ENCODE measurements at regions not wholly inside any gene's neighbourhood (a gene's known extent, or its start where the extent isn't known, plus 50 kb on each side); places are given as distances from the start of the nearest gene placed in this dataset.

DNA sequence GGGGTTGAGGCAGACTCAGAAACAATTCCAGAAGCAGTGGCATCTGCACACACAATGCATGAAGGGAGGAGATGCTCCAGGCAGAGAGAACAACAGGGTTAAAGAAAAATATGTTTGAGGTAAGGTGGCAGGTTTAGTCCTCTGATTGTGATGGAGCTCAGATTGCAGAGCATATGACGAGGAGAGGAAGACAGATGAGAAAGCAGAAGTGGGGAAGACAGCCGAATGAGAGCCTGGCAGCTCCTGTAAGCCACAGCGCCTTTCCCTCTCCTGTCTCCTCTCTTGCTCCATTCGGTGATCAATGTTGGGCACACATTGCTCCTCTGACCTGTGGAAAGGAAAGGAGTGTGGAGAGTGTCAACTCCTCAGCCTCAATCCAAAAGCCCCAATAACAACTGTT is 372.2 kb downstream of the GXYLT1 start:
- H3K9me3 ChIP-seq (ENCODE audit: control insufficient read depth, insufficient read depth, low read length): no peaks in the 10 kb centered on the region
- no peak overlapping the region for H3K27ac ChIP-seq (ENCODE audit: low read depth, low read length)
- no peaks in the 10 kb centered on the region for H3K4me1 ChIP-seq (ENCODE audit: control insufficient read depth, insufficient read depth, low read length)
- no peaks in the 10 kb centered on the region for H3K27me3 ChIP-seq (ENCODE audit: control insufficient read depth, insufficient read depth, low read length)
- DNase-seq (ENCODE audit: low read depth in 4 of 6, low spot score in 6 of 6): no peak
- 76% methylated on average over 2 of the region's 4 CpGs for WGBS (ENCODE audit: insufficient coverage)
- no peak overlapping the region for H3K4me3 ChIP-seq (ENCODE audit: low read depth, low read length)
- H3K36me3 ChIP-seq (ENCODE audit: control insufficient read depth, insufficient read depth, low read length): no peaks in the 10 kb centered on the region

DNA sequence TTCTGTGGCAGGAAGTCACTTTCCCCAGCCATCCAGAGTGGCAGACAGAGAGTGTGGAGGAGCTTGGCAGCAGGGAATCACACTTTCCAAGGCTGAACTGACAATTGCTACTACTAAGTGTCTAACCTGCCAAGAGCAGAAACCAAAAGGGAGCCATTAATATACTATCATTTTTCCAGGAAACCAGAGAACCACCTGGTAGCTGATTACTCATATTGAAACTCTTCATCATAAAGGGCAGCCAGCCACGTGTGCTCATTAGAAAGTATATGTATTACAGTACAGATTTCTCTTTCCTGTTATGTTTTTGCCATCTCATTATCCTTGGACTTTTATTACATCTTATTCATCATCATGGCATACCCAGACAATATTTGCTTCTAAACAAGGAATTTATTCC is 374.9 kb downstream of the GXYLT1 start:
- H3K27ac ChIP-seq (ENCODE audit: low read depth, low read length): no peak overlapping the region
- DNase-seq (ENCODE audit: low read depth in 4 of 6, low spot score in 6 of 6): peak in 1 of 6 donors; percentile 24
- H3K4me1 ChIP-seq (ENCODE audit: control insufficient read depth, insufficient read depth, low read length): no peaks in the 10 kb centered on the region
- no peaks in the 10 kb centered on the region for H3K36me3 ChIP-seq (ENCODE audit: control insufficient read depth, insufficient read depth, low read length)
- no peaks in the 10 kb centered on the region for H3K27me3 ChIP-seq (ENCODE audit: control insufficient read depth, insufficient read depth, low read length)
- H3K9me3 ChIP-seq (ENCODE audit: control insufficient read depth, insufficient read depth, low read length): no peaks in the 10 kb centered on the region
- WGBS (ENCODE audit: insufficient coverage): no CpG with 5 or more reads among the region's 1 CpG
- no peak overlapping the region for H3K4me3 ChIP-seq (ENCODE audit: low read depth, low read length)

DNA sequence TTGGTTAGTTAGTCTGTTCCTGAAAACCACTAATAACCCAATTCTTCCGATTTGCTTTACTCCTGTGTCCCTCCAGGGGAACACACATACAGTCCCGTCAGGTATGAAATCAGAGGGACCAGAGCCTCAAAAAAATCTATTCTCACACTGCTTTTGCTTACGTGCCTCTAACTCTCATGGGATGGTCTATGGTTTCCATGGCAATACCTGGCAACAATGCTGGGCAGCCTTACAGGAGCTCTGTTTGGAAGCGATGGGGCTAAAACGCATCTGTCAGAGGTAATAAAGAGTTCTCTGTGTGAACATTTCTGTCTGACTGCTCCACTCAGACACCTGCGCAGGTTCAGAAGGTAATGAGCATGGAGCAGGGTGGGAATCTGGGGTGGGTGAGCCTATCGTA is 376.2 kb downstream of the GXYLT1 start:
- no peak overlapping the region for H3K27ac ChIP-seq (ENCODE audit: low read depth, low read length)
- no peaks in the 10 kb centered on the region for H3K4me1 ChIP-seq (ENCODE audit: control insufficient read depth, insufficient read depth, low read length)
- H3K4me3 ChIP-seq (ENCODE audit: low read depth, low read length): no peak overlapping the region
- no peaks in the 10 kb centered on the region for H3K36me3 ChIP-seq (ENCODE audit: control insufficient read depth, insufficient read depth, low read length)
- DNase-seq (ENCODE audit: low read depth in 4 of 6, low spot score in 6 of 6): peak in 1 of 6 donors; percentile 69
- WGBS (ENCODE audit: insufficient coverage): 62% methylated on average over 5 of the region's 7 CpGs
- H3K9me3 ChIP-seq (ENCODE audit: control insufficient read depth, insufficient read depth, low read length): no peaks in the 10 kb centered on the region
- H3K27me3 ChIP-seq (ENCODE audit: control insufficient read depth, insufficient read depth, low read length): no peaks in the 10 kb centered on the region

DNA sequence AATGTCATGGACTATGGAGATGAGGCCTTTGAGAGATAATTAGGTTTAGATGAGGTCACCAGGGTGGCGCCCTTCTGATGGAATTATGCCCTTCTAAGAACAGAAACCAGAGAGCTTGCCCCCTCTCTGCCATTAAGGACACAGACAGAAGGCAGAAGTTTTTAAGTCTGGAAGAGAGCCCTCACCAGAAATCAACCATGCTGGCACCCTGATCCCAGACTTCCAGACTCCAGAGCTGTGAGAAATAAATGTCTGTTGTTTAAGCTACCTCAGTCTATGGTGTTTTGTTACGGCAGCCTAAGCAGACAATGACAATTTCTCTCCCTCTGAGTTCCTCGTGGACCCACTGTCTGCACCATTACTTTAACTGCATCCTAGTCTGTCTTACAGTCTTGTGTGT is 382.0 kb downstream of the GXYLT1 start:
- Histone ChIP-seq H3K4me1 (ENCODE audit: control insufficient read depth, insufficient read depth, low read length) (no peaks in the 10 kb centered on the region), H3K9me3 (ENCODE audit: control insufficient read depth, insufficient read depth, low read length) (no peaks in the 10 kb centered on the region), H3K27me3 (ENCODE audit: control insufficient read depth, insufficient read depth, low read length) (no peaks in the 10 kb centered on the region), H3K4me3 (ENCODE audit: low read depth, low read length) (no peak overlapping the region), H3K27ac (ENCODE audit: low read depth, low read length) (no peak overlapping the region), H3K36me3 (ENCODE audit: control insufficient read depth, insufficient read depth, low read length) (no peaks in the 10 kb centered on the region)
- no peak for DNase-seq (ENCODE audit: low read depth in 4 of 6, low spot score in 6 of 6)
- 100% methylated on average over 1 of the region's 3 CpGs for WGBS (ENCODE audit: insufficient coverage)

DNA sequence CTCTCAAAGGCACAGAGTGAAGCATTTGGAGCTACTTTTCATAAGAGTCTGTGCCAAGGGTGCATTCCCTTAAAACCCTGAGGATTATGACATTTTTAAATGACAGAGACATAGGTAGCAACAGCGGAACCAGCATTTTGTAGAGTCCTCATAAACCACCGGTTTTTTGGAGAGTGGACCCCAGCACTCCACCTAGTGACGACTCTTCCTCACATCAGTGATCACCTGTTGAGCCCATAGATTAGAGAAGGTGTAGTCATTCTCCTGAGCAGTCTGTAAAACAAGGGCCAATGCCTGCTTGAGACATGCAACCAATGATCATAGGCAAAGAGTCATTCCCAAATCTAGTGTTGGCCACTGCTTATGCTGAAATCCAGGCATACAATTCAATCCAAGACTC is 399.1 kb downstream of the GXYLT1 start:
- H3K9me3 ChIP-seq (ENCODE audit: control insufficient read depth, insufficient read depth, low read length): peaks cover 2% of the 10 kb centered on the region
- H3K4me1 ChIP-seq (ENCODE audit: control insufficient read depth, insufficient read depth, low read length): no peaks in the 10 kb centered on the region
- H3K4me3 ChIP-seq (ENCODE audit: low read depth, low read length): no peak overlapping the region
- H3K27me3 ChIP-seq (ENCODE audit: control insufficient read depth, insufficient read depth, low read length): no peaks in the 10 kb centered on the region
- H3K36me3 ChIP-seq (ENCODE audit: control insufficient read depth, insufficient read depth, low read length): no peaks in the 10 kb centered on the region
- WGBS (ENCODE audit: insufficient coverage): 80% methylated on average over 1 of the region's 3 CpGs
- DNase-seq (ENCODE audit: low read depth in 4 of 6, low spot score in 6 of 6): no peak
- H3K27ac ChIP-seq (ENCODE audit: low read depth, low read length): no peak overlapping the region

DNA sequence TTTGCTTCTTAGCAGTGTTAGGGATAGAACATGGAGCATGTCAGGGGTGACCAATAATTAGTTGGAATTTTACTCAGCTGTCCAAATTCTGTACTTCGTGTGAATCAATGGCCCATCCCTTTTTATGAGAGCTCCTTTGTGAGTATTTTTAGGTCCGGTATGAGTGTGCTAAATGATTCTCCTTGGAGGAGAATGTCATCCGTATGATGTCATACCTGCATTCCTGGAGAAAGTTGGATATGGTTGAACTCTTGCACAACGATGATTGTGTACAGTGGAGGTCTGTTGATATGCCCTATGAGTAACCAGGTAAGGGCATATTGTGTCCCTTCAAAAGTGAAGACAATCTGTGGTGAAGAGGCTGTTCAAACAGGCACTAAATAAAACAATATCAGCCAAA is 400.8 kb downstream of the GXYLT1 start:
- H3K36me3 ChIP-seq (ENCODE audit: control insufficient read depth, insufficient read depth, low read length): no peaks in the 10 kb centered on the region
- no peaks in the 10 kb centered on the region for H3K27me3 ChIP-seq (ENCODE audit: control insufficient read depth, insufficient read depth, low read length)
- H3K4me3 ChIP-seq (ENCODE audit: low read depth, low read length): no peak overlapping the region
- DNase-seq (ENCODE audit: low read depth in 4 of 6, low spot score in 6 of 6): no peak
- H3K9me3 ChIP-seq (ENCODE audit: control insufficient read depth, insufficient read depth, low read length): peaks cover 2% of the 10 kb centered on the region
- 93% methylated on average over 3 of the region's 4 CpGs for WGBS (ENCODE audit: insufficient coverage)
- H3K4me1 ChIP-seq (ENCODE audit: control insufficient read depth, insufficient read depth, low read length): no peaks in the 10 kb centered on the region
- no peak overlapping the region for H3K27ac ChIP-seq (ENCODE audit: low read depth, low read length)

DNA sequence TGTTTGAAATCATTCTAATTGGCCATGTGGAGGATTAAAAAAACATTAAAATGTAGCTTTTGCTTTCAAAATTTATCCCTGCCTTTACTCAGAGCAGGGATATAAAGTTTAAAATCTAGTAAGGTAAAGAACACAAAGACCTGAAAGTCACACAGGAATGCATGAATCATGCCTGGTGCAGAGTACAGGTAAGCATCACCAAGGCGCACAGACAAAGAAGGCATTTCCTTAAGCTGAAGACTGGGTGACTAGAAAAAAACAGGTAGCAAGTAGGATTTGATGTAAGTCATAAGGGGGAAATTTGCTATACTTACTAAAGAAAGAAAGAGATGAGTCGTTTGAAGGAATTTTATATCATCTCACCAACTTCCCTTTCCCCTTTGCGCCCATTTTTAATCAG is 405.6 kb downstream of the GXYLT1 start:
- H3K36me3 ChIP-seq (ENCODE audit: control insufficient read depth, insufficient read depth, low read length): no peaks in the 10 kb centered on the region
- peaks cover 2% of the 10 kb centered on the region for H3K9me3 ChIP-seq (ENCODE audit: control insufficient read depth, insufficient read depth, low read length)
- H3K4me3 ChIP-seq (ENCODE audit: low read depth, low read length): no peak overlapping the region
- WGBS (ENCODE audit: insufficient coverage): 100% methylated on average over 1 of the region's 3 CpGs
- no peak for DNase-seq (ENCODE audit: low read depth in 4 of 6, low spot score in 6 of 6)
- H3K4me1 ChIP-seq (ENCODE audit: control insufficient read depth, insufficient read depth, low read length): no peaks in the 10 kb centered on the region
- no peaks in the 10 kb centered on the region for H3K27me3 ChIP-seq (ENCODE audit: control insufficient read depth, insufficient read depth, low read length)
- H3K27ac ChIP-seq (ENCODE audit: low read depth, low read length): no peak overlapping the region

DNA sequence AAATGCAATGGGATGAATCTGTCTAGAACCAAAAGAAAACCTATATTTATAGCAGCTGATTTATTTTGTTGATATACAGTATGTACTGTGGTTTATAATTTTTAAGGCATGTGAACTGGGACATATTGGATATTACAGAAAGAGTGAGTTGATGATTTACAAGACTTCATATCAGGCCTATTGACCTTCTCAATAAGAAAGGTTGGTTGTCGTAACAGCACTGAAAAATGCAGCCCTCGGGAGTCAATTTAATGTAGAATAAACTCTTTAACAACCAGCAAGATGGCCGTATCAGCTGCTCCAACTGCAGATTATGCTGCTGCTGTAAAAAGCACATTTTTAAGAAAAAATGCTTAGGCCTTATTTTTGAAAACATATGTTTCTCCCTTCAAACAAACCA is 407.3 kb downstream of the GXYLT1 start:
- Histone ChIP-seq H3K36me3 (ENCODE audit: control insufficient read depth, insufficient read depth, low read length) (no peaks in the 10 kb centered on the region), H3K27me3 (ENCODE audit: control insufficient read depth, insufficient read depth, low read length) (no peaks in the 10 kb centered on the region), H3K4me3 (ENCODE audit: low read depth, low read length) (no peak overlapping the region), H3K4me1 (ENCODE audit: control insufficient read depth, insufficient read depth, low read length) (no peaks in the 10 kb centered on the region), H3K27ac (ENCODE audit: low read depth, low read length) (no peak overlapping the region), H3K9me3 (ENCODE audit: control insufficient read depth, insufficient read depth, low read length) (peaks cover 2% of the 10 kb centered on the region)
- 100% methylated on average over 1 of the region's 3 CpGs for WGBS (ENCODE audit: insufficient coverage)
- DNase-seq (ENCODE audit: low read depth in 4 of 6, low spot score in 6 of 6): peak in 2 of 6 donors; percentile 19 to 61

DNA sequence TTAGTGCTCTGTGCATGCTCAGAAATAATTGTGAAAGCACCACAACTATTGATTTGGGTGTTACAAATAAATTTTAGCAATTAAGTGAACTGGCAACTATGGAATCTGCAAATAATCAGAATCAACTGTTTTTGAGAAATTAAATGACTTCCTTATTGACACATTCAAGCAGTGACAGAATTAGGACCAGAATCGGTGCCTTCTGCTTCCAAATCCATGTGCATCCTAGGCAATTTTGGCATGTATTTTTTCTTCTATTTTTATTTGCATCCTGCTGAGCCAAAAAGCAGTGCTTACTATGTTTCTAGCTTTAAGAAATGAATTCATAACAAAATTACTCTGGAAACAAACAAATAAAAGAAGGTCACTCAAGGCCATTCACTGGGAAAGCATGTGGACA is 408.2 kb downstream of the GXYLT1 start:
- WGBS (ENCODE audit: insufficient coverage): no CpG with 5 or more reads among the region's 1 CpG
- H3K4me3 ChIP-seq (ENCODE audit: low read depth, low read length): no peak overlapping the region
- peak in 1 of 6 donors; percentile 58 for DNase-seq (ENCODE audit: low read depth in 4 of 6, low spot score in 6 of 6)

DNA sequence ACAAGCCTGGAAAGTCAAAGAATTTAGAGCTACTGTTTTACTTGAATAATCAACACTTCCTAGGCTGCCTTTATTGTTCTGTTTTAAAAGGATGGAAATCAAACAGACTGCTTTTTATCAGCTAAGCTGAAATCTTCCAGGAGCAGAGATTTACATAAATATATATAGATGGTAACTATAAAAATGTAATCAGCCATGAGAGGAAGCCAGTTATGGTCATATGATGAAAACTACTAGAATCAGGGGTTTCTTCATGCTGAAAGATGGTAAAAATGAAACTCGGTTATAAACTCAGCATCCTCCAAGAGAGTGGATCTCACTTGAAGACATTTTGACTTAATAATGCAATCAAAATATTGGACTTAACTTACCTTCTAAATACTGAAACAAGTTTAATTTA is 413.0 kb downstream of the GXYLT1 start:
- peak in 1 of 6 donors; percentile 36 for DNase-seq (ENCODE audit: low read depth in 4 of 6, low spot score in 6 of 6)

More for the DNA sequence above, 408.2 kb downstream of the GXYLT1 start:
- Histone ChIP-seq H3K4me1 (ENCODE audit: control insufficient read depth, insufficient read depth, low read length) (no peaks in the 10 kb centered on the region), H3K27me3 (ENCODE audit: control insufficient read depth, insufficient read depth, low read length) (no peaks in the 10 kb centered on the region), H3K36me3 (ENCODE audit: control insufficient read depth, insufficient read depth, low read length) (no peaks in the 10 kb centered on the region), H3K9me3 (ENCODE audit: control insufficient read depth, insufficient read depth, low read length) (peaks cover 2% of the 10 kb centered on the region), H3K27ac (ENCODE audit: low read depth, low read length) (no peak overlapping the region)

More for the DNA sequence above, 413.0 kb downstream of the GXYLT1 start:
- Histone ChIP-seq H3K27ac (ENCODE audit: low read depth, low read length) (no peak overlapping the region), H3K9me3 (ENCODE audit: control insufficient read depth, insufficient read depth, low read length) (no peaks in the 10 kb centered on the region), H3K36me3 (ENCODE audit: control insufficient read depth, insufficient read depth, low read length) (no peaks in the 10 kb centered on the region), H3K27me3 (ENCODE audit: control insufficient read depth, insufficient read depth, low read length) (no peaks in the 10 kb centered on the region), H3K4me1 (ENCODE audit: control insufficient read depth, insufficient read depth, low read length) (no peaks in the 10 kb centered on the region), H3K4me3 (ENCODE audit: low read depth, low read length) (no peak overlapping the region)
- no CpG with 5 or more reads among the region's 1 CpG for WGBS (ENCODE audit: insufficient coverage)

Measured in spinal cord (tissue), 9 donors.